ENCODE measurements at regions not wholly inside any gene's neighbourhood (a gene's known extent, or its start where the extent isn't known, plus 50 kb on each side); places are given as distances from the start of the nearest gene placed in this dataset.

GRCh38 chr20:43837856-43838702 lies 76.6 kb upstream of the TOX2 start:
- Histone ChIP-seq H3K27me3 (no peaks in the 10 kb centered on the region), H3K27ac (no peak overlapping the region), H3K36me3 (no peaks in the 10 kb centered on the region), H3K4me1 (no peaks in the 10 kb centered on the region), H3K9me3 (no peaks in the 10 kb centered on the region), H3K4me3 (no peak overlapping the region)
- TF ChIP-seq CTCF (IDR thresholded peaks at IDR 0.05): no peak
- intact Hi-C loops (cut with DNase I): no loop called here
- DNase-seq: no peak
- ATAC-seq: no peak

GRCh38 chr20:43836790-43837189 lies 77.9 kb upstream of the TOX2 start:
- no peaks in the 10 kb centered on the region for H3K4me1 ChIP-seq
- ATAC-seq (no peak), DNase-seq (no peak)
- H3K27me3 ChIP-seq: no peaks in the 10 kb centered on the region
- no peak for TF ChIP-seq CTCF (IDR thresholded peaks at IDR 0.05)
- no peak overlapping the region for H3K27ac ChIP-seq
- H3K36me3 ChIP-seq: no peaks in the 10 kb centered on the region
- no peaks in the 10 kb centered on the region for H3K9me3 ChIP-seq
- H3K4me3 ChIP-seq: no peak overlapping the region
- intact Hi-C loops (cut with DNase I): no loop called here

- H3K27ac ChIP-seq: no peak overlapping the region
- TF ChIP-seq CTCF (IDR thresholded peaks at IDR 0.05): no peak
- no peak for ATAC-seq
- H3K4me3 ChIP-seq: no peak overlapping the region
- H3K36me3 ChIP-seq: no peaks in the 10 kb centered on the region
- no peaks in the 10 kb centered on the region for H3K4me1 ChIP-seq
- intact Hi-C loops (cut with DNase I): no loop called here
- H3K27me3 ChIP-seq: no peaks in the 10 kb centered on the region
- no peaks in the 10 kb centered on the region for H3K9me3 ChIP-seq
- no peak for DNase-seq
These were observed 78.6 kb upstream of the TOX2 start for GRCh38 chr20:43835944-43836508.

GRCh38 chr20:43833511-43834395 lies 80.9 kb upstream of the TOX2 start:
- DNase-seq (no peak), ATAC-seq (no peak)
- TF ChIP-seq CTCF (IDR thresholded peaks at IDR 0.05): no peak
- Histone ChIP-seq H3K36me3 (no peaks in the 10 kb centered on the region), H3K27ac (no peak overlapping the region), H3K4me1 (no peaks in the 10 kb centered on the region), H3K9me3 (peaks cover 0 to 2% of the 10 kb centered on the region in 2 donors), H3K27me3 (no peaks in the 10 kb centered on the region), H3K4me3 (no peak overlapping the region)
- intact Hi-C loops (cut with DNase I): no loop called here

GRCh38 chr20:43832961-43833360 lies 81.7 kb upstream of the TOX2 start:
- Histone ChIP-seq H3K27ac (no peak overlapping the region), H3K27me3 (no peaks in the 10 kb centered on the region), H3K4me1 (no peaks in the 10 kb centered on the region), H3K4me3 (no peak overlapping the region), H3K36me3 (no peaks in the 10 kb centered on the region), H3K9me3 (peaks cover 0 to 2% of the 10 kb centered on the region in 2 donors)
- TF ChIP-seq CTCF (IDR thresholded peaks at IDR 0.05): no peak
- DNase-seq: no peak
- no peak for ATAC-seq
- intact Hi-C loops (cut with DNase I): no loop called here
